Adipose tissue (tissue), 3 donors: ENCODE measurements at regions not wholly inside any gene's neighbourhood (a gene's known extent, or its start where the extent isn't known, plus 50 kb on each side); places are given as distances from the start of the nearest gene placed in this dataset.

ENCODE experiments used
- H3K27ac ChIP-seq: one replicate; pipeline ENCODE4 v1.5.1; 2013; ENCODE audit warnings: low read depth, low read length
- WGBS, 3 donors: extraction: QIAGEN DNeasy Blood & Tissue Kit; methylation state at CpG; one replicate each; pipeline ENCODE4 v1.1.7; 2013; 5-methylcytosine and 5-hydroxymethylcytosine counted together
- donor health status: healthy with polysubstance abuse.
- donor health status: Bipolar disorder and iron deficiency.
- donor health status: healthy.

DNA sequence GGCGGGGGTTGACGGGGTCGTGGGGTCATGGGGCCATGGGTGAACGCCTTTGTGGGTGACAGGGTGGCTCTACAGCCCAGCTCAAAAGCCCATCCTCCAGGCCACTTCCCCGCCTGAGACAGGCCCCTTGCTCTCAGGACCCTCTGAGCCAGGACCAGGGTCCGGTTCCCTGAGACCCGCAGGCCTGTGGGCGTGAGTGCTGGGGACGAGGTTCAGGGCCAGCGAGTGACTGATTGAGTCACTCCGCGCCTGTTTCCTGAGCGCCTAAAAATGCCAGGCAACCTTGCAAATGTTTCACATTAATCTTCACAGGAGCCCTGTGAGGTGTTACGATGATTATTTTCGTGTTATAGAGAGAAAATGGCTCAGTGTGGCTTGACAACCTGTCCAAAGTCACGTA is 97.8 kb downstream of the ZNF674 start:
- peak overlapping the region; percentile 38 for H3K27ac ChIP-seq
- WGBS, 3 donors = 0 to 26% (median 5%) methylated on average over 5 to 16 of the region's 16 CpGs

DNA sequence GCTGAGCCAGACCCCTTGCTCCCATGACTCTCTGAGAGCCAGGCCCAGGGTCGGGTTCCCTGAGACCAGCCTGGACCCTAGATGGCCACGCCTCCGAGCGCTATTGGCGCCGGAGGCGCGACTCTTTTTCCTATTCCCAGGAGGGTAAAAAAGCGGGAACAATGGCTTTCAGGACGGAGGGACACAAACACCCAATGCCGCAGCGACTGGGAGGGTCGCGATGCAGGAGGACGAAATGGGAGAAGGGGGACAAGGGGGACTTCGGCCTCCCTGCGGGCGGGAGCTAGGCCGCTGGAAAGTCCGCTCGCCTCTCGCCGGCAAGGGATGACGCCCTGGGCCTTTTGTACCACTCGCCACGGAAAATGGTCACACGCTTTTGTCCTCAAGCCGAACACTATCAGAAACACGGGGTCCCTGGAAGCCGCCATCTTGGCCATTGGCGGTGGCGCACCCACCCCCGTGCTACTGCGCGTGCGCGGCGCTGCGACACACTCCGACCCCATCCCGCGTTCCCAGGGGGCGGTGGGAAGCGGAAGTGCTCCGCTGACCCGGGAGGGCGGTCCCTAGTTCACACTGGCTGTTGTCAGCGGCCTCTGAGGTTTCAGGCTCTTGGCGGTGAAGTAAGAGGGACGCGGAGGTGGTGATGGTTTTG is 98.4 kb downstream of the ZNF674 start:
- 0 to 31% (median 0%) methylated on average over 29 to 51 of the region's 51 CpGs for WGBS, 3 donors
- H3K27ac ChIP-seq = peak overlapping the region; percentile 38

DNA sequence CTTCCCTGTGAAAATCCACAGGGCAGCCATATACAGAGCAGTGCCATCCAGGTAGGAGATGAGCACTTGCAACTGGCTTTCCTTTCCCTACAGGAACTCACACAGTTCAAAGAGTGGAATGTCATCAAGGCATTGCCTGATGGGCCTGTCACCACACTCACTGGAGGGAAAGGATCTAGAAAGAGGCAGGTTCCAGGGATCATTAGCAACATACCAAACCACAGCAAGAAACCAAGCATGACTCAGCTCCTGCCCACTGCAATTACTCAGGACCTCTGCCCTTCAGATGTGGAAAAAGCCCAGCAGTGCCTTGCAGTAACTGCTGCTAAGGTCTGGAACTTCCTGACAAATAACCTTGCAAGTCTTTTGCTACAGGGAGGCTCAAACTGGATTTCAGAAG is 101.2 kb downstream of the ZNF674 start:
- H3K27ac ChIP-seq = no peak overlapping the region

DNA sequence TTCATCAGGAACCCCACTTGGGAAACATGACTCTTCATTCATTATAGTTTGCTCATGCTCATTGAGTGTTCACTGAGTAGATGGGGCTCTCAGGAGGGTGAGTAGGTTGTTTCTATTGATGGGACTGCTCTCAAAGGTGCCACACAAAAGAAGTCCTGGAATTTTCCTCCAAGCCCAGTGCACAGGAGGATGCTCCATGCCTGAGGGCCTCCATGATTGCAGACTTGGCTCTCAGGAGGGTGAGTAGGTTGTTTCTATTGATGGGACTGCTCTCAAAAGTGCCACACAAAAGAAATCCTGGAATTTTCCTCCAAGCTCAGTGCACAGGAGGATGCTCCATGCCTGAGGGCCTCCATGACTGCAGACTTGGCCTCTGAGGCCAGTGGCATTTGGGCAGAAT is 108.5 kb downstream of the ZNF674 start:
- no peak overlapping the region for H3K27ac ChIP-seq

DNA sequence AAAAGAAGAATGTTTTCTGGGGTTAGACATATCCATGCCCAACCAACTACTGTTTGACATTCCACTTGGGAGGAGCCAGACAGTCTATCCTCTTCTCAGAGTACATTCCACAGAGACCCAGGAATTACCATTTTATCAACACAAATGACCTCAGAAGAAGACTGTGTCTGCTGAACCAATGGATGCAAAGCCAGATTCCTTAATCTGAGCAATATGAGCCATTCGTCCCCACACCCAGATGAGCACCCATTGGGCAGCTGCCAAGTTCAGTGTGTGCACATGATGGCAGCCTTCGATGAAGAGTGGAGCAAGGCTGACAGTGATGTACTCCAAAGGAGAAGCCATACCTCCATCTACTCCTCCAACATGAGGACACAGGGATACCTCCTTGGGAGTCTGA is 111.3 kb downstream of the ZNF674 start:
- H3K27ac ChIP-seq = no peak overlapping the region
- WGBS, 3 donors = 72 to 81% (median 81%) methylated on average over 2 of the region's 2 CpGs

DNA sequence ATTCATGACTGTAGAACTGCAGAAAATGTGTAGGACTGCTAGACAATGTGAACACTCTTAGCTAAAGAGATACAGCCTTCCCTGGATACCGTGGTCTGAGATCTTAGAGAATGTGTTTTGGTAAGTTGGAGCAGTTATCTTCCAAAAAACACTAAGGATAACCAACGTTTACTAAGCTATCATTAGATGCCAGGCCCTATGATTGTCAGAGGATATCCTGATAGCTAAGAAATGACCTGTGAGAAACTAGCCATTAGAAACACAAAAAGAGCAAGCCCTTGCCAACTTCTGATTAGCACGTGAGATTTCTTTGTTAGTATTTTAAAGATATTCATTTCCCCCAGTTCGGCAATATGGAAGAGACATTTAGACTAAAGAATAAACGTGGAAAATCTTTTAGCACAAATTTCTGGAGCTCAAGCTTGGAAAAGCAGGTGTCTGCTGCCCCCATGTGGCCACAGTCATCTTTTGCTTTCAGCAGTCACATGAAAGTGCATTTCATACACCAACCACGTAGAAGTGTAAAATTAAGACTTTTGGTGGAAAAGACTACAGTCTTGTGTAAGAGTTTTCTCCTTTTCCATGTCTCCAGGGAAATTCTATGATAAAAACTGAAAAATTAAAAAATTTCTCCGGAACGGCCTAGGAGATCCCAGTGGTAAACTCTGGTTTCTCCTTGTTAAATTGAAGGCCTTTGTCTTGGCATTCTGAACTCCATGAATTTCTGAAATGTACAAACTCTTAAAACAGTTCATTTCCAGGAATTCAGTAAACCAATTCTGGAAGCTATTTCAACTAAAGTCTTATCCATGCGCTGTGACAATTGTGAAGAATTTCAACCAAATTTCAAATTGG is 136.4 kb downstream of the ZNF674 start:
- 15 to 20% (median 19%) methylated on average over 9 of the region's 9 CpGs for WGBS, 3 donors

DNA sequence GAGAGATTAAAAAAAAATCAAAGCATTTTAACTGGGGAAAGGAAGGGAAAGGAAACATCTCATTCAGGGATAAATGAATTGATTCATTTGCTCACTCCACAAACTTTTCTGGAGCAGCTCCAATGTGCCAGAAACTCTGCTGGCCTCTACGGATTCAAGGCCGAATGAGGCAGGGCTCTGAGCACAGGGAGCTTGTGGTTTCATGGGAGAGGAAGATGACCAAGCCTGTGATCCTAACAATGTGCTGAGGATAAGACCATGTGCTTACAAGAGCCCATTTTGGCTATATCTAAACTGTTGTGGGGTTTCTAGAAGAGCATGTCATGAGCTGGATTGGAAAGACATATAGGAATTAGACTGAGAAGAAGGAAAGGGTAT is 137.5 kb downstream of the ZNF674 start:
- H3K27ac ChIP-seq = no peak overlapping the region
- 27 to 60% (median 36%) methylated on average over 2 of the region's 2 CpGs for WGBS, 3 donors

More for the DNA sequence above, 136.4 kb downstream of the ZNF674 start:
- H3K27ac ChIP-seq = no peak overlapping the region

DNA sequence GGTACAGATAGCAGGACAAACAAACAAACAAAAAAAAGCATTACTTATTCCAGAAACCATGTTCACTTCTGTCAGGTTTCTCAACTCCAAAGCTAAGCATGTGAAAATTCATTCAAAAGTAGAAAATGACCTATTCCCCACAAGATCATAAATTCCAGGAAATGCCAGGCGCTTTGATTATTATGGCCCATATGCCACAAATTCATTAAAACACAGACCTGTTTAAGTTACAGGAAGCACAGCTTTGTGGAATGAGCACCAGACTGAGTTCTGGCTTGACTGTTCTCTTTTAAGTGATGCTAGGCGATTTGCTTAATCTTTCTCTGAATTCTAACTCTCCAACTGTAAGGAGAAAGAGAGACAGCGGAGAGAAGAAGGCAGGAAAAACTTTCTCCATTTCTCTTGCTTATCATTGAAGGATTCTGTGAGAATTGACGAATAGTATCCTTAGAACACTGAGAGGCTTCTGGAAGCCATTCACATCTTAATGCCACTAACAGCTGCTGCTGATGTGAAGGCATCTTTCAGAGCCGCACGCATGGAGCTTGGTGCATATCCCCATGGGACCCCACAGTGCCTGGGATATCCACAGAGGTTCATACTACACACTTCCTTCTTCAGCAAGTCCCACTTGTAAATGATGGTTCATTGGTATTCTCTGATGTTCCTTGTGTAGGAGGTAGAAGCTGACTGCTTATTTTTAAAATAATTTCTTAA is 138.0 kb downstream of the ZNF674 start:
- WGBS, 3 donors = 65 to 78% (median 77%) methylated on average over 6 of the region's 6 CpGs
- no peak overlapping the region for H3K27ac ChIP-seq

DNA sequence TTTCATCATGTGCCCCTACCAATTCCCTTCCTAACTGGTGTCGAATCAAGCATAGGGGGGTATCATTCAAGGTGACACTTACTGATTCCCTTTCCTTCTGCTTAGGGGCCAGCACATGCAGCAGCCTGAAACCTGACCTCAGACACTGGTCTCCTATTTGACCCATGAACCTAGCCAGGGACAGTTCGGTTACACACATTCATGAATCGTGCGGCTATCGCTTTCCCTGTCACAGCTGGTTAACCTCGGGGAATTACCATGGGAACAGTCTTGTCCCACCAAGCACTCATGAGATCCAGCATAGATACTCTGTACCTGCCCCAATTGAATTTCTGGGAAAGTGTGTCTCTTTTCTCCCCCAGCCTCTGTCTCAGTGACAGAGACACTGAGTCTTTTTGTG is 140.4 kb downstream of the ZNF674 start:
- H3K27ac ChIP-seq = no peak overlapping the region
- WGBS, 3 donors = 87 to 97% (median 89%) methylated on average over 6 of the region's 6 CpGs

DNA sequence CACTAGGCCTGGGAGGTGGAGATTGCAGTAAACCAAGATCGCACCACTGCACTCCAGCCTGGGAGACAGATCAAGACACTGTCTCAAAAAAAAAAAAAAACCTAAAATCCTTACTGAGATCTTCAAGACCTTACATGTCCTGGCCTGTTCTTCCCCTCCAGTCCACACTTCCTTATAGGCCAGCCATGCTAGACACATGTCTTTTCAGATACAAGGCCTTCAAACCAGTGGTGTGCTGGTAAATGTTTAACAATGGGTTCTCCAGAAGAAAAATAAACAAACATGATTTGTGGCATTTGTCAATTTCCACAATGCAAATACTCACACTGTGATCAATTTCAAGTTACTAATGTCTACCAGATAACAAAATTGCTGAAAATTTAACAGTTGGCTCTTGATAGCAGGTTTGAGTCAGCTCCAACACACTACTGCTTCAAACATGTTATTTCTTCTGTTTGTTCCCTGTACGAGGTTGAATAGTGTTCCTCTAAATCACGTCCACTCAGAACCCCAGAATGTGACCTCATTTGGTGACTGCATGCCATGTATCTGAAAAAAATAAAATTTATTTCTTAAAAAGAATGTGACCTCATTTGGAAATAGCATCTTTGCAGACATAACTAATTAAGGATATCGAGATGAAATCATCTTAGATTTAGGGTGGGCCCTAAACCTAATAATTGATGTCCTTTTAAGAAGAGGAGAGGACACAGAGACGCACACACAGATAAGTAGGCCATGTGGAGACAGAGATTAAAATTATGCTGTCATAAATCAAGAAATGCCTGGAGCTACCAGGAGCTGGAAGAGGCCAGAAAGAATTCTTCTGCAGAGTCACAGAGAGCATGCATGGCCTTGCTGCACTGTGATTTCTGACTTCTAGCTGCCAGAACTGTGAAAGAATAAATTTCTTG is 144.4 kb downstream of the ZNF674 start:
- WGBS, 3 donors = 50 to 74% (median 68%) methylated on average over 4 to 5 of the region's 5 CpGs
- H3K27ac ChIP-seq = no peak overlapping the region

DNA sequence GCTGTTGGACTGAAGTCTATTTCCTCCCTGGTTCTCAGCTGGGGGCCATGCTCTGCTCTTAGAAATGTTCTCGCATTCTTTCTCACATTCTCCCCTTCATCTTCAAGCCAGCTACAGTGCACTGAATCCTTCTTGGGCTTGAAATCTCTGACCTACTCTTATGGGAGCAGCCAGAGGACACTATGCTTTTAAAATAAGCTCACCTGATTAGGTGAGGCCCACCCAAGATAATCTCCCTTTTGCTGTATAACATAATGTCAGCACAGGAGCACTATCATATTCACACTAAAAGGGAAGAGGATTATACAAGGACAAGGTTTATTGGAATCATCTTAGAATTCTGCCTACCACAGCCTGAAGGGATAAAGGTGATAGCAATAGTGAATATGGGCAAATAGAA is 146.3 kb downstream of the ZNF674 start:
- no peak overlapping the region for H3K27ac ChIP-seq
- 95 to 100% (median 96%) methylated on average over 1 of the region's 1 CpG for WGBS, 3 donors

DNA sequence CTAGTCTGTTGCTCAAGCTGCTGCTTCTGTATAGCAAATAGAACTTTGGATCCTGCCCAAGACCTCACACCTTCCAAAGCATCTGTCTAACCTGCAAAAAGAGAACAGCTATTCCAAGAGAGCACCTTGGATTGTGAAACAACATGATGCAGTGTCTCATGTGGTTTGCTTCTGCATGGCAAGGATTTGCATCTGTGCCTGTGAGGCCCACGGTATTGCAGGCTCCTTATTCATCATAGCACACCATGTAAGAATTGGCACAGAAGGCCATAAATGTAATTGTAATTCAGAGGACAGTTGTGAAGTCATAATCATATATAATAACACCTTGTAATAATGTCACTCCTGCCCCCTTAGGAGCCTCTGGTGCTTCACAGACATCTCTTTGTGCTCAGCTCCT is 147.1 kb downstream of the ZNF674 start:
- H3K27ac ChIP-seq = no peak overlapping the region
- 43 to 71% (median 54%) methylated on average over 1 of the region's 1 CpG for WGBS, 3 donors

DNA sequence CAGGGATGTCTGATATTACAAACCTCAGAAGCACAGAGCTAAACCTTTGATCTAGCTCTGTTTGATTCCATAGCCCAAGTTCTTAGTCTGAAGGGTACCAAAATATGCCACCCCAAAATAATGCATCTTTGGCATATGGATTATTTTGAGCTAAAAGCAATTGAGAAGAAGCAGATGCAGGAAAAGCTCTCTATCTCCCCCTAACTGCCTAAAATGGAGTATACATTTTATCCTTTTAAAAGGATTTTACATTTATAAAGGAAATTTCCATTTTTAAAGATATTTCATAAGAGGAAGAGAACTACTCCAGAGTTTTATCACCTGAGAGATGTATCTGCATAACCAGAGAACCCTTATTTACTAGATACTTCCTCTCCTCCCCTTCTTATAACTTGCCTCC is 158.7 kb downstream of the ZNF674 start:
- H3K27ac ChIP-seq = no peak overlapping the region

DNA sequence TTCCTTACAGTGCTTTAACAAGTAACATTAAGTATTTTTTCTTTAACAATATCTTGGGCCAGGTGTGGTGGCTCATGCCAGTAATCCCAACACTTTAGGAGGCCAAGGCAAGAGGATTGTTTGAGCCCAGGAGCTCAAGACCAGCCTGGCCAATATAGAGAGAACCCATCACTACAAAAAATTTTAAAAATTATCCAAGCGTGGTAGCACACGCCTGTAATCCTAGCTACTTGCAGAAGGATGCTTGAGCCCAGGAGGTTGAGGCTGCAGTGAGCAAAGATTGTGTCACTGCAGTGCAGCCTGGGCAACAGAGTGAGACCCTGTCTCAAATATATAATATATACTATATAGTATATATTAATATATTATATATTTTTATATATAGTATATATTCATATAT is 162.2 kb downstream of the ZNF674 start:
- 99 to 100% (median 100%) methylated on average over 2 of the region's 2 CpGs for WGBS, 3 donors

DNA sequence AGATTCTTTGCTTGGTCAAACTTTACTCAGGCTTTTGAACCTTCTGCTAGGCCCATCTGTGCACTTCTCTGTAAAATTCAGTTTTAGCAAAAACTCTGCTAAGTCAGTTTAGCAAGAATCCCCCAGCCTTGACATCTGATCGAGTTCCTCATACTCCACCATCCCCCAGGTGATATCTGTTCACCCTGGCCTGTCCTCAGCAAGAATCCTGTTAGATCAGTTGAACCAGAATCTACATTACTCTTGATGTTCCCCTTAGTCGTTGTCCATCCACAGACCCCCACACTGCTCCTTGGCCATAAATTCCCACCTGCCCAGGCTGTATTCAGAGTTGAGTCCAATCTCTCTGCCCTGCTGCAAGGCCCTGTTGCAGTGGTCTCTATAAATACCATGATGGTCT is 162.6 kb downstream of the ZNF674 start:
- WGBS, 3 donors = 71 to 95% (median 86%) methylated on average over 2 of the region's 2 CpGs
- H3K27ac ChIP-seq = no peak overlapping the region

More for the DNA sequence above, 162.2 kb downstream of the ZNF674 start:
- no peak overlapping the region for H3K27ac ChIP-seq

DNA sequence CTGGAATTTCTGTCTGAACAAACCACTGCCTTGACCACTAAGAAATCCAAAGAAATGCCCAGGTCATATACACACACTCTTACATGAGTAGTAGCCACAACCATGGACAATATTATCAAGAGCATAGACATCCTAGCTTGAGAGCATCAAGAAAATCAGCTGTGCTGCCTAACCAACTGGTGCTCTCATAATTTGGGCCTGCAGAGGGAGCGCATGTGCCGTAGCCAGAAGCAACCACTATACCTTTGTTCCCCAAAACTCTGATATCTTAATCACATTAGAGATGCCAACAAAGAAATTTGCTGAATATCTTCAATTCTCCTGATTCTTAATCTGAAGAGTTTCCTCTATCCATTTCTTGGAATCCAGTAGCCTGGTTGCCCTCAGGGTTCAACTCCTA is 163.6 kb downstream of the ZNF674 start:
- H3K27ac ChIP-seq = no peak overlapping the region
- WGBS, 3 donors = 31 to 63% (median 49%) methylated on average over 2 of the region's 2 CpGs

DNA sequence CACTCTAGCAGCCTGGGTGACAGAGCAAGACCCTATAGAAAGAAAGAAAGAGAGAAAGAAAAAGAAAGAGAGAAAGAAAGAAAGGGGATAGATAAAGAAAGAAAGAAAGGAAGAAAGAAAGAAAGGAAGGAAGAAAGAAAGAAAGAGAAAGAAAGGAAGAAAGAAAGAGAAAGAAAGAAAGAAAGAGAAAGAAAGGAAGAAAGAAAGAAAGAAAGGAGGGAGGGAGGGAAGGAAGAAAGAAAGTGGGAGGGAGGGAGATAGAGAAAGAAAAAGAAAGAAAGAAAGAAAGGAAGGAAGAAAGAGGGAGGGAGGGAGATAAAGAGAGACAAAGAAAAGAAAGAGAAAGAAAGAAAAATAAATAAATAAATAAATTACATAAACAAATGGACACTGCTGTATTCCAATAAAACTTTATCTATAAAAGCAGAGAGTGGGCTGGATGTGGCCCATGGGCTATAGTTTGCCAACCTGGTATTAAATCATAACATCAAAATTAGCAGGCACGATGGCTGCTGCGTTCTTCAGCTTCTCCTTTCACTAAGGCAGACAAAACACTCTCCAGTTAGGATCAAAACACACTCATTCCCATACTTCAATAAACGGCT is 165.0 kb downstream of the ZNF674 start:
- 40 to 60% (median 45%) methylated on average over 3 of the region's 3 CpGs for WGBS, 3 donors

DNA sequence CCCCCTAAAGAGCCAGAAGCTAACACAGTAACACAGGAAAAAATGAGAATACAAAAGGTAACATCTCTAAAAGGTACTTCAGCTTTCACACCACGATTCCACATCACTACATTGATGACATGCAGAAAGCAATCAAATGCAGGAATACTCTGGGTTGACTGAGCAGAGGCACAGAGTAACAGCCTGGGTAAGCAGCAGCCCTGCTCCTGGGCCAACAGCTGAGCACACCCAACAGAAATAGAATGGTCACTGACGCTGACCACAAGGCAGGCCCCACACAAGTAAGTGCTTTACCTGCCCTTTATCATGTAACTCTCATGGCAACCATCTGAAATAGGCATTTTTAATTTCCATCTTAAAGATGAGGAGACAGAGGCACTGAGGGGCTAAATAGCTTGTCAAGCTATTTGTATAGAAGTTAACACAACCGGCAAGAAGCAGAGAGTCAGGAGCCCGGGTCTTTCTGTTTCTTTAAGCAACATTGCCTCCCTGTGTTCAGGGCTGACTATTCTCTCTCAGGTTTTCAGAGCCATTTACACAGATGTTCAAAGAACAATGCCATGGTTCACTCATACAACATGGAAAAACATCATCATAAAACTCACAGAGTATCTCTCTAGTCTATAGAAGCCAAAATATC is 168.9 kb downstream of the ZNF674 start:
- no peak overlapping the region for H3K27ac ChIP-seq
- 37 to 44% (median 44%) methylated on average over 4 of the region's 4 CpGs for WGBS, 3 donors

More for the DNA sequence above, 165.0 kb downstream of the ZNF674 start:
- no peak overlapping the region for H3K27ac ChIP-seq
